ENCODE measurements at regions not wholly inside any gene's neighbourhood (a gene's known extent, or its start where the extent isn't known, plus 50 kb on each side); places are given as distances from the start of the nearest gene placed in this dataset.
"Not testable (repeated sequence)": the region's sequence is repeated elsewhere in the genome, so short reads cannot be mapped to it uniquely, and the experiment has no call there.

GRCh38 chr13:39893808-39894207, 238.3 kb downstream of the COG6 start:
- no peak for DNase-seq (ENCODE audit: low spot score)

GRCh38 chr13:39894586-39894985, 239.1 kb downstream of the COG6 start:
- DNase-seq (ENCODE audit: low spot score): no peak

GRCh38 chr13:39895254-39895653, 239.8 kb downstream of the COG6 start:
- no peak for DNase-seq (ENCODE audit: low spot score)

- no peak for DNase-seq (ENCODE audit: low spot score)
Measured at GRCh38 chr13:39897636-39898035, 242.2 kb downstream of the COG6 start.

GRCh38 chr13:39900106-39900750, 244.8 kb downstream of the COG6 start:
- DNase-seq (ENCODE audit: low spot score): no peak

- DNase-seq (ENCODE audit: low spot score): no peak
Measured at GRCh38 chr13:39904959-39905358, 249.5 kb downstream of the COG6 start.

- no peak for DNase-seq (ENCODE audit: low spot score)
Measured at GRCh38 chr13:39909634-39910033, 254.2 kb downstream of the COG6 start.

- no peak for DNase-seq (ENCODE audit: low spot score)
Measured at GRCh38 chr13:39910041-39910440, 254.6 kb downstream of the COG6 start.

GRCh38 chr13:39910833-39911232, 255.4 kb downstream of the COG6 start:
- no peak for DNase-seq (ENCODE audit: low spot score)

- no peak for DNase-seq (ENCODE audit: low spot score)
Measured at GRCh38 chr13:39913339-39913738, 257.9 kb downstream of the COG6 start.

GRCh38 chr13:39913928-39914327, 258.5 kb downstream of the COG6 start:
- DNase-seq (ENCODE audit: low spot score): no peak

- no peak for DNase-seq (ENCODE audit: low spot score)
Measured at GRCh38 chr13:39915418-39915817, 260.0 kb downstream of the COG6 start.

GRCh38 chr13:39916330-39916729, 260.9 kb downstream of the COG6 start:
- no peak for DNase-seq (ENCODE audit: low spot score)

GRCh38 chr13:39918620-39919236, 263.3 kb downstream of the COG6 start:
- DNase-seq (ENCODE audit: low spot score): no peak

- DNase-seq (ENCODE audit: low spot score): no peak
Measured at GRCh38 chr13:39920613-39921012, 265.2 kb downstream of the COG6 start.

GRCh38 chr13:39926345-39926744, 270.9 kb downstream of the COG6 start:
- no peak for DNase-seq (ENCODE audit: low spot score)

GRCh38 chr13:39928261-39928660, 272.8 kb downstream of the COG6 start:
- DNase-seq (ENCODE audit: low spot score): no peak

GRCh38 chr13:39929583-39929982, 274.1 kb downstream of the COG6 start:
- DNase-seq (ENCODE audit: low spot score): no peak

GRCh38 chr13:39930060-39930459, 274.6 kb downstream of the COG6 start:
- DNase-seq (ENCODE audit: low spot score): no peak

GRCh38 chr13:39930544-39931444, 275.3 kb downstream of the COG6 start:
- no peak for DNase-seq (ENCODE audit: low spot score)

GRCh38 chr13:39931505-39931904, 276.0 kb downstream of the COG6 start:
- no peak for DNase-seq (ENCODE audit: low spot score)

- DNase-seq (ENCODE audit: low spot score): not testable (repeated sequence)
Measured at GRCh38 chr13:39932514-39932913, 277.1 kb downstream of the COG6 start.

- no peak for DNase-seq (ENCODE audit: low spot score)
Measured at GRCh38 chr13:39935155-39935554, 279.7 kb downstream of the COG6 start.

All from SW480 (cell line).